SK-N-SH (cell line): ENCODE measurements at regions not wholly inside any gene's neighbourhood (a gene's known extent, or its start where the extent isn't known, plus 50 kb on each side); places are given as distances from the start of the nearest gene placed in this dataset.

Experiments
- CTCF ChIA-PET: fragments of 300-600, 350-600 bp; formaldehyde crosslinking; extraction: SDS; loops from one replicate; lab custom pipeline; 2021; lab: Yijun Ruan, JAX
- POLR2A ChIA-PET: fragments of 350-600 bp; sonication (Branson Sonifier 250); formaldehyde crosslinking; extraction: SDS; loops from one replicate; lab custom pipeline; 2020; ENCODE audit warnings: antibody characterized with exemption, inconsistent platforms; lab: Yijun Ruan, JAX
- DNase-seq: peaks from one replicate; pipeline ENCODE4 v3.0.0; 2012
- H2AFZ ChIP-seq: fragments of 200-600 bp; sonication (generic); 2 replicates; pipeline ENCODE4 v1.8.1; 2016; ENCODE audit warnings: antibody characterized with exemption, mild to moderate bottlenecking, low read depth
- H3F3A ChIP-seq: fragments of 200-600 bp; sonication (generic); replicated peaks from 2 replicates; pipeline ENCODE3; 2016; ENCODE audit warnings: antibody characterized with exemption, mild to moderate bottlenecking; ENCODE audit not compliant: insufficient read depth
- H3K27ac ChIP-seq, 2 experiments: fragments of 200-500 bp in 1 of 2; fragments of 200-600 bp in 1 of 2; sonication (Bioruptor generic) in 1 of 2; sonication (generic), shearing (Covaris generic) in 1 of 2; 2 replicates each; pipeline versions ENCODE4 v1.5.1 to v1.6.1; 2014 to 2016; ENCODE audit warnings: low read depth in 2 of 2, inconsistent platforms in 1 of 2, low read length in 1 of 2, mild to moderate bottlenecking in 1 of 2, mixed read lengths in 1 of 2
- H3K27me3 ChIP-seq: fragments of 200-600 bp; sonication (generic), shearing (Covaris generic); 2 replicates; pipeline ENCODE4 v1.6.1; 2016; ENCODE audit warnings: mixed run types; ENCODE audit not compliant: insufficient read depth
- H3K36me3 ChIP-seq, 2 experiments: fragments of 200-500 bp in 1 of 2; fragments of 200-600 bp in 1 of 2; sonication (Bioruptor generic) in 1 of 2; sonication (generic) in 1 of 2; replicated peaks in 1 of 2; 2 replicates each; pipeline versions ENCODE3 to v1.5.1; 2014 to 2016; ENCODE audit warnings: low read length in 1 of 2, mild to moderate bottlenecking in 1 of 2; ENCODE audit not compliant: insufficient read depth in 2 of 2, control insufficient read depth in 1 of 2
- H3K4me1 ChIP-seq, 2 experiments: fragments of 200-500 bp in 1 of 2; fragments of 200-600 bp in 1 of 2; sonication (Bioruptor generic) in 1 of 2; sonication (generic), shearing (Covaris generic) in 1 of 2; 2 replicates each; pipeline versions ENCODE4 v1.5.1 to v1.6.1; 2014 to 2016; ENCODE audit warnings: low read depth in 1 of 2, low read length in 1 of 2, mixed run types in 1 of 2; ENCODE audit not compliant: insufficient read depth in 2 of 2, control insufficient read depth in 1 of 2
- H3K4me2 ChIP-seq: fragments of 200-600 bp; sonication (generic), shearing (Covaris generic); 2 replicates; pipeline ENCODE4 v1.6.1; 2017; ENCODE audit warnings: mixed run types
- H3K4me3 ChIP-seq, 2 experiments: fragments of 200-500 bp in 1 of 2; fragments of 200-600 bp in 1 of 2; sonication (Bioruptor generic) in 1 of 2; sonication (generic), shearing (Covaris generic) in 1 of 2; 2 replicates each; pipeline versions ENCODE4 v1.5.1 to v1.8.1; 2014 to 2016; ENCODE audit warnings: low read depth in 2 of 2, inconsistent platforms in 1 of 2, low read length in 1 of 2, mild to moderate bottlenecking in 1 of 2, mixed read lengths in 1 of 2, moderate library complexity in 1 of 2
- H3K79me2 ChIP-seq: fragments of 200-600 bp; sonication (generic); 2 replicates; pipeline ENCODE4 v1.8.1; 2017; ENCODE audit warnings: mild to moderate bottlenecking; ENCODE audit not compliant: insufficient read depth
- H3K9ac ChIP-seq: fragments of 200-600 bp; sonication (generic); 2 replicates; pipeline ENCODE4 v1.6.1; 2017; ENCODE audit warnings: mixed run types
- H3K9me2 ChIP-seq: fragments of 200-600 bp; sonication (generic); 2 replicates; pipeline ENCODE4 v1.6.1; 2017; ENCODE audit warnings: mixed run types
- H3K9me3 ChIP-seq: fragments of 200-600 bp; sonication (generic); 2 replicates; pipeline ENCODE4 v1.6.1; 2017; ENCODE audit warnings: mixed run types, mild to moderate bottlenecking, moderate library complexity
- H4K20me1 ChIP-seq: fragments of 200-600 bp; sonication (generic); 2 replicates; pipeline ENCODE4 v1.6.1; 2017; ENCODE audit warnings: mild to moderate bottlenecking, mixed run types; ENCODE audit not compliant: insufficient read depth
- CHD2 ChIP-seq: fragments of 150-350 bp; IDR thresholded peaks from 2 replicates; pipeline ENCODE4 v1.6.1; 2018; ENCODE audit warnings: low read length; ENCODE audit not compliant: partially characterized antibody
- ELF1 ChIP-seq: IDR thresholded peaks from 2 replicates; pipeline ENCODE4 v1.4.0; 2012
- EP300 ChIP-seq, 2 experiments: IDR thresholded peaks; 2 replicates each; pipeline versions ENCODE4 v1.4.0 to v1.6.1; 2012; ENCODE audit warnings: borderline replicate concordance in 1 of 2, low read depth in 1 of 2, low read length in 1 of 2
- EZH2phosphoT487 ChIP-seq: fragments of 200-600 bp; sonication (generic); IDR thresholded peaks from 2 replicates; pipeline ENCODE4 v1.6.1; 2017; ENCODE audit warnings: low read depth, mixed run types, mild to moderate bottlenecking, antibody characterized with exemption, moderate library complexity, borderline replicate concordance
- FOSL2 ChIP-seq: IDR thresholded peaks from 2 replicates; pipeline ENCODE4 v1.4.0; 2012; ENCODE audit warnings: low read depth, mild to moderate bottlenecking, moderate library complexity, borderline replicate concordance
- FOXM1 ChIP-seq: IDR thresholded peaks from 2 replicates; pipeline ENCODE4 v1.4.0; 2012; ENCODE audit warnings: low read depth, mild to moderate bottlenecking
- GABPA ChIP-seq: IDR thresholded peaks from 2 replicates; pipeline ENCODE4 v1.4.0; 2012; ENCODE audit warnings: low read depth, mild to moderate bottlenecking
- GATA2 ChIP-seq: sonication (generic); formaldehyde crosslinking; IDR thresholded peaks from 2 replicates; pipeline ENCODE4 v1.5.0; 2020; ENCODE audit warnings: mild to moderate bottlenecking, missing genetic modification reagents
- JUND ChIP-seq: IDR thresholded peaks from 2 replicates; pipeline ENCODE4 v1.4.0; 2012
- MAX ChIP-seq: IDR thresholded peaks from 2 replicates; pipeline ENCODE4 v1.4.0; 2012; ENCODE audit warnings: low read depth
- MEF2A ChIP-seq: IDR thresholded peaks from 2 replicates; pipeline ENCODE4 v1.4.0; 2012; ENCODE audit warnings: low read depth, borderline replicate concordance
- MXI1 ChIP-seq: IDR thresholded peaks from 2 replicates; pipeline ENCODE4 v1.6.1; 2012; ENCODE audit warnings: mild to moderate bottlenecking, low read depth, low read length, improper control_type of control experiment
- NRF1 ChIP-seq: IDR thresholded peaks from 2 replicates; pipeline ENCODE4 v1.6.1; 2012; ENCODE audit warnings: low read depth, mild to moderate bottlenecking, low read length
- PBX3 ChIP-seq: IDR thresholded peaks from 2 replicates; pipeline ENCODE4; 2012
- POLR2AphosphoS5 ChIP-seq: IDR thresholded peaks from 2 replicates; pipeline ENCODE4 v1.6.1; 2012; ENCODE audit warnings: low read depth, low read length
- RCOR1 ChIP-seq: fragments of 150-350 bp; IDR thresholded peaks from 2 replicates; pipeline ENCODE4 v1.6.1; 2017; ENCODE audit warnings: antibody characterized with exemption, low read length
- REST ChIP-seq: IDR thresholded peaks from 2 replicates; pipeline ENCODE4 v1.6.1; 2012; ENCODE audit warnings: mild to moderate bottlenecking, low read depth, low read length, moderate library complexity
- RFX5 ChIP-seq: IDR thresholded peaks from 2 replicates; pipeline ENCODE4 v1.6.1; 2012; ENCODE audit warnings: mild to moderate bottlenecking, improper control_type of control experiment, low read length
- SMC3 ChIP-seq: IDR thresholded peaks from 2 replicates; pipeline ENCODE4 v1.6.1; 2012; ENCODE audit warnings: low read depth, low read length, improper control_type of control experiment
- TAF1 ChIP-seq: IDR thresholded peaks from 2 replicates; pipeline ENCODE4 v1.6.1; 2012; ENCODE audit warnings: low read depth, mild to moderate bottlenecking, low read length, moderate library complexity, borderline replicate concordance
- TCF12 ChIP-seq: IDR thresholded peaks from 2 replicates; pipeline ENCODE4 v1.4.0; 2012
- USF1 ChIP-seq: IDR thresholded peaks from 2 replicates; pipeline ENCODE4 v1.4.0; 2012; ENCODE audit warnings: low read depth, borderline replicate concordance
- USF2 ChIP-seq: fragments of 150-350 bp; IDR thresholded peaks from 2 replicates; pipeline ENCODE4 v1.6.1; 2017; ENCODE audit warnings: antibody characterized with exemption, low read length, low read depth, borderline replicate concordance
- WGBS: methylation state at CpG from one replicate; pipeline ENCODE4 v1.1.6; 2017; ENCODE audit warnings: low lambda C conversion rate; 5-methylcytosine and 5-hydroxymethylcytosine counted together

- ChIA-PET CTCF (no interaction called here), POLR2A (no interaction called here)
- peak; percentile 11 for DNase-seq
- no peak overlapping the region for H2AFZ ChIP-seq
- no peaks in the 10 kb centered on the region for H3K27me3 ChIP-seq
- no peaks in the 10 kb centered on the region for H3K9me3 ChIP-seq
- no peaks in the 10 kb centered on the region for H4K20me1 ChIP-seq
- no peaks in the 10 kb centered on the region for H3K79me2 ChIP-seq
- no peaks in the 10 kb centered on the region for H3F3A ChIP-seq
- H3K9ac ChIP-seq: no peak overlapping the region
- no peak for TF ChIP-seq PBX3
- TF ChIP-seq USF2: no peak
- no peak for TF ChIP-seq NRF1
- no peak for TF ChIP-seq EZH2phosphoT487
- TF ChIP-seq USF1: no peak
- TF ChIP-seq SMC3: no peak
- TF ChIP-seq TCF12: no peak
- TF ChIP-seq FOXM1: no peak
- TF ChIP-seq ELF1: no peak
- TF ChIP-seq EP300 (IDR thresholded peaks at IDR 0.05; ENCODE audit: borderline replicate concordance in 1 of 2, low read depth in 1 of 2, low read length in 1 of 2): no peak
- no peak for TF ChIP-seq GATA2 (CRISPR knock-in tag)
- TF ChIP-seq MAX: no peak
- no peak for TF ChIP-seq RFX5
- no peak for TF ChIP-seq MEF2A
- no peaks in the 10 kb centered on the region for H3K36me3 ChIP-seq
- peaks cover 0 to 5% of the 10 kb centered on the region in 2 experiments; a peak in 1 of 4 replicates for H3K4me1 ChIP-seq
- no peaks in the 10 kb centered on the region for H3K9me2 ChIP-seq
- no peak overlapping the region for H3K27ac ChIP-seq
- H3K4me2 ChIP-seq: no peak overlapping the region
- no peak overlapping the region for H3K4me3 ChIP-seq
- WGBS: 19% methylated on average over 3 of the region's 3 CpGs
Measured at GRCh38 chr11:41872426-41872825, 413.0 kb upstream of the LRRC4C start.

GRCh38 chr11:41872870-41873269 is 413.4 kb upstream of the LRRC4C start:
- Histone ChIP-seq H3K4me3 (no peak overlapping the region), H3K9me2 (no peaks in the 10 kb centered on the region), H3K4me2 (no peak overlapping the region), H3K27me3 (no peaks in the 10 kb centered on the region), H3K9me3 (no peaks in the 10 kb centered on the region), H3K4me1 (peaks cover 0 to 5% of the 10 kb centered on the region in 2 experiments; a peak in 1 of 4 replicates), H4K20me1 (no peaks in the 10 kb centered on the region), H3K27ac (no peak overlapping the region), H3K36me3 (no peaks in the 10 kb centered on the region), H3K9ac (no peak overlapping the region), H3F3A (no peaks in the 10 kb centered on the region), H2AFZ (no peak overlapping the region), H3K79me2 (no peaks in the 10 kb centered on the region)
- POLR2A ChIA-PET: no interaction called here
- CTCF ChIA-PET: interaction anchor here (0.6 kb wide), 1 partner anchor 267 kb away, joined by 3 read pairs; no protein-coding TSS in a partner anchor
- WGBS: 23% methylated on average over 4 of the region's 4 CpGs
- no peak for DNase-seq
- TF ChIP-seq FOXM1 (no peak), REST (no peak), POLR2AphosphoS5 (no peak), CHD2 (no peak), MAX (no peak), MEF2A (no peak), ELF1 (no peak), RCOR1 (no peak), MXI1 (no peak), TCF12 (no peak), GABPA (no peak), JUND (no peak), TAF1 (no peak), FOSL2 (no peak), EP300 (IDR thresholded peaks at IDR 0.05; ENCODE audit: borderline replicate concordance in 1 of 2, low read depth in 1 of 2, low read length in 1 of 2) (no peak)
